Body of pancreas (tissue), 4 donors: ENCODE measurements at regions not wholly inside any gene's neighbourhood (a gene's known extent, or its start where the extent isn't known, plus 50 kb on each side); places are given as distances from the start of the nearest gene placed in this dataset.

Experiments
- CTCF ChIP-seq, 7 experiments: fragments of 450-650 bp in 4 of 7; fragments of 200-600 bp in 3 of 7; sonication (generic) in 3 of 7; IDR thresholded peaks; one replicate each; pipeline ENCODE4 v1.5.1; 2016 to 2019; ENCODE audit warnings: antibody characterized with exemption in 7 of 7
- POLR2A ChIP-seq, 3 donors: fragments of 450-650 bp; IDR thresholded peaks; one replicate each; pipeline ENCODE4 v1.6.1; 2016; ENCODE audit warnings: antibody characterized with exemption in 3 of 3, mild to moderate bottlenecking in 2 of 3

- no peak for TF ChIP-seq CTCF (IDR thresholded peaks at IDR 0.05)
- no peak for TF ChIP-seq POLR2A (IDR thresholded peaks at IDR 0.05)
These were observed 194.2 kb downstream of the AASDHPPT start for GRCh38 chr11:106271686-106272085.
